ENCODE measurements at regions not wholly inside any gene's neighbourhood (a gene's known extent, or its start where the extent isn't known, plus 50 kb on each side); places are given as distances from the start of the nearest gene placed in this dataset.
"Not testable (repeated sequence)": the region's sequence is repeated elsewhere in the genome, so short reads cannot be mapped to it uniquely, and the experiment has no call there.

DNA sequence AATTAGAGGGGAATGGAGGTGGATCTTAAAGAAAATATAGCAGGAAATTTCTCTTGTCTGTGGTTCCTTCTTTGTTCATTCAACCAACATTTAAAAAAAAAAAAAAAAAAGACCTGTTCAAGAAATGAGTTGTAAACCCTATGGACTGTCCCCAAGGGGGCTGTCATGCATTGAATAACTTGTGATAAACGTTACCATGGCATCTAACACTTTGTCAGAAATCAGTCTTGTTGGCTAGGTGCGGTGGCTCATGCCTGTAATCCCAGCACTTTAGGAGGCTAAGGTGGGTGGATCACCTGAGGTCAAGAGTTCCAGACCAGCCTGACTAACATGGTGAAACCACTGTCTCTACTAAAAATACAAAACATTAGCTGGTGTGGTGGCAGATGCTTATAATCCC lies 381.7 kb downstream of the BCKDHB start:
- no peaks in the 10 kb centered on the region for H3K27me3 ChIP-seq (ENCODE audit: insufficient read depth, insufficient read length)
- no peaks in the 10 kb centered on the region for H3K4me1 ChIP-seq (ENCODE audit: insufficient read depth, insufficient read length)
- DNase-seq (ENCODE audit: low read depth, low spot score), result no peak
- TF ChIP-seq ZNF274 (IDR thresholded peaks at IDR 0.05; ENCODE audit: low read depth, low read length) (no peak), SUZ12 (IDR thresholded peaks at IDR 0.05; ENCODE audit: extremely low read depth, insufficient read depth, insufficient read length) (no peak), YY1 (IDR thresholded peaks at IDR 0.05; ENCODE audit: insufficient read depth, insufficient read length) (no peak)
- no peaks in the 10 kb centered on the region for H3K9me3 ChIP-seq (ENCODE audit: insufficient read depth, low read length)
- H3K9ac ChIP-seq (ENCODE audit: insufficient read length, low read depth), result no peak overlapping the region
- no peaks in the 10 kb centered on the region for H3K36me3 ChIP-seq (ENCODE audit: insufficient read depth, insufficient read length, low read length)
- no peak overlapping the region for H3K4me3 ChIP-seq (ENCODE audit: insufficient read length, low read depth)

DNA sequence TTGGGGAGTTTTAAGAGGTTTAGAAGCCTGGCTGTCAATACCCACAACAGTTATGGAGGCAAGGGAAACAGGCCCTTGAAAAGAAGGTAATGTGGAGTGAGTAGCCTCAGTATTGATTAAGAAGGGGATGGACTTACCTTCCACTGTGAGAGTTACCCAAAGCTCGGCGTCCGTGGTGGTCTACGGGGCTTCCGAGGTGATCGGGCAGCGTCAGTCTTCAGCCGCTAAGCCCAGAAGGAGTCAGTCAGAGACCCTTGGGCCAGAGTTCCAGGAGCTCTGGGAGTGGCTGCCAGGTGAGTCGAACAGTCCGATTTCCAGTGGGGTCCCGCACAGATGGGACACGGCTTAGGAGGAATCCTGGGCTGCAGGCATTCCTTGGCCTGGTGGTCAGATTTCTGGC lies 379.0 kb downstream of the BCKDHB start:
- not testable (repeated sequence) for H3K27me3 ChIP-seq (ENCODE audit: insufficient read depth, insufficient read length); H3K4me3 ChIP-seq (ENCODE audit: insufficient read length, low read depth); H3K4me1 ChIP-seq (ENCODE audit: insufficient read depth, insufficient read length); H3K9me3 ChIP-seq (ENCODE audit: insufficient read depth, low read length); DNase-seq (ENCODE audit: low read depth, low spot score); H3K9ac ChIP-seq (ENCODE audit: insufficient read length, low read depth); H3K36me3 ChIP-seq (ENCODE audit: insufficient read depth, insufficient read length, low read length)

DNA sequence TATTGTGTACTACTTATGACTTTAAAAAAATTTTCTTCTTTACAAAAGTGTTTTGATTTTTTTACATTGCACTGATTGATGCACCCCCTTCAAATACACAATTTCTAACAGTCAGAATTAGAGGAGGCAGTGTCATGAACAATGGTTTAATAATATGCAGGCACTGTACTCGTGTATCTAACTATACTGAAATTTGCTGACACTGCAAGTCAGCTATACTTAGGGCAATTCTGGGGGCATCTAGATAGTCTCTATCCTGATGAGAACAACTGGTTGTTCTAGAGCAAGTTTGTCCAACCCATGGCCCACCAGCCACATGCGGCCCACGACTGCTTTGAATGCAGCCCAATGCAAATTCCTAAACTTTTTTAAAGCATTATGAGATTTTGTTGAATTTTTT lies 375.6 kb downstream of the BCKDHB start:
- Histone ChIP-seq H3K9me3 (ENCODE audit: insufficient read depth, low read length) (no peaks in the 10 kb centered on the region), H3K9ac (ENCODE audit: insufficient read length, low read depth) (no peak overlapping the region), H3K36me3 (ENCODE audit: insufficient read depth, insufficient read length, low read length) (no peaks in the 10 kb centered on the region), H3K4me1 (ENCODE audit: insufficient read depth, insufficient read length) (no peaks in the 10 kb centered on the region), H3K4me3 (ENCODE audit: insufficient read length, low read depth) (no peak overlapping the region), H3K27me3 (ENCODE audit: insufficient read depth, insufficient read length) (no peaks in the 10 kb centered on the region)
- no peak for TF ChIP-seq ZNF274 (IDR thresholded peaks at IDR 0.05; ENCODE audit: low read depth, low read length)
- no peak for TF ChIP-seq YY1 (IDR thresholded peaks at IDR 0.05; ENCODE audit: insufficient read depth, insufficient read length)
- TF ChIP-seq SUZ12 (IDR thresholded peaks at IDR 0.05; ENCODE audit: extremely low read depth, insufficient read depth, insufficient read length), result no peak
- DNase-seq (ENCODE audit: low read depth, low spot score), result no peak

DNA sequence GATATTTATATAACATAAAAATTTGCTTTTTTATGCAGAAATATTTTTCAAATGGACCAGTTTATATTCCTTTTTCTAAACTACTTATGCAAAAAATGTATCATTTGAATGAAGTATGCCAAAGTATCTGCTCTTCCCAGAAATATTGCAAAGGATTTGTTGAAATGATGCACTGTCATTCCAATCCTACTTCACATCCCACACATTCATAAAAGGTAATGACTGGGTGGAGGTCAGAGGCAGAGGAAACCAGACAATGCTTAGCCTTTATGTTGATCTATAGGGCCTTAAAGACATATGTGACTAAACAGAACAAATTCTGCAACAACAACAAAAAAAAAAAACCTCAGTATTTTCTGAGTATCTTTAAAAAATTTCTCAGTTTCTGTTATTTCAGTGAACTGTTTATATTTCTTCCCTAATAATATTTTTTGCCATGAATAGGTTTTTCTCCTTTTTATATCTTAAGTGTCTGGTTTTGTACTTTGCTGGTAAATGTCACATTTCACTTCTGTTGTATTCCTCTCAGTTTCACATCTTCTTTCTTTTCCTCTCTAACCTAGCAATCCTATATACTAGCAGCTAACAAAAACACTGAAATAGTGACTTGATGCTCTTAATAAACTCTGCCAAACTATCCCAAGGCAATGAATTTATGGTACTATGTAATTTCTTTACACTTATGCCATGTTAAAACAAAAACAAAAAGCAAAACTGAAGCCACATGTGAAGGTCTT lies 374.1 kb downstream of the BCKDHB start:
- no peaks in the 10 kb centered on the region for H3K36me3 ChIP-seq (ENCODE audit: insufficient read depth, insufficient read length, low read length)
- no peaks in the 10 kb centered on the region for H3K27me3 ChIP-seq (ENCODE audit: insufficient read depth, insufficient read length)
- H3K9ac ChIP-seq (ENCODE audit: insufficient read length, low read depth), result no peak overlapping the region
- no peaks in the 10 kb centered on the region for H3K4me1 ChIP-seq (ENCODE audit: insufficient read depth, insufficient read length)
- TF ChIP-seq ZNF274 (IDR thresholded peaks at IDR 0.05; ENCODE audit: low read depth, low read length), result no peak
- no peak for TF ChIP-seq SUZ12 (IDR thresholded peaks at IDR 0.05; ENCODE audit: extremely low read depth, insufficient read depth, insufficient read length)
- TF ChIP-seq YY1 (IDR thresholded peaks at IDR 0.05; ENCODE audit: insufficient read depth, insufficient read length), result no peak
- no peak overlapping the region for H3K4me3 ChIP-seq (ENCODE audit: insufficient read length, low read depth)
- DNase-seq (ENCODE audit: low read depth, low spot score), result no peak
- H3K9me3 ChIP-seq (ENCODE audit: insufficient read depth, low read length), result no peaks in the 10 kb centered on the region

DNA sequence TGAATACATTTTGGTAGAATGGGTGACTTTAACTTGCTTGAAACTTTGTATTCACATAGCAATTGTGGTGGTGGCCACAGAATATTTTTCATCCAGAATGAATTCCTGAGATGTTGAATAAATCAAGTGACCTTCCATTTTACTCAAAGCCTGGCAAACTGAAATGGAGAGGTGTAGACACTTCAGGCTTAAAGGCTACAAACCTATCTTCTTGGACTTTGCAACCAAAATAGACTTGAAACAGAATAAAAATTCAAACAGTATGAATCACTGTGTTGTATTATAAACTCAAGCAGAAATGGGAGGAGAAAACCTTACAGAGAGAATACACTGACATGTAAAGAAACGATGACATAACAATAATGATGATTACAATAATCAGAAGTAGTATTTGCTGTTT lies 371.6 kb downstream of the BCKDHB start:
- no peak overlapping the region for H3K9ac ChIP-seq (ENCODE audit: insufficient read length, low read depth)
- no peaks in the 10 kb centered on the region for H3K36me3 ChIP-seq (ENCODE audit: insufficient read depth, insufficient read length, low read length)
- TF ChIP-seq YY1 (IDR thresholded peaks at IDR 0.05; ENCODE audit: insufficient read depth, insufficient read length), result no peak
- no peak for TF ChIP-seq ZNF274 (IDR thresholded peaks at IDR 0.05; ENCODE audit: low read depth, low read length)
- TF ChIP-seq SUZ12 (IDR thresholded peaks at IDR 0.05; ENCODE audit: extremely low read depth, insufficient read depth, insufficient read length), result no peak
- no peaks in the 10 kb centered on the region for H3K9me3 ChIP-seq (ENCODE audit: insufficient read depth, low read length)
- no peaks in the 10 kb centered on the region for H3K27me3 ChIP-seq (ENCODE audit: insufficient read depth, insufficient read length)
- DNase-seq (ENCODE audit: low read depth, low spot score), result no peak
- no peak overlapping the region for H3K4me3 ChIP-seq (ENCODE audit: insufficient read length, low read depth)
- H3K4me1 ChIP-seq (ENCODE audit: insufficient read depth, insufficient read length), result no peaks in the 10 kb centered on the region

DNA sequence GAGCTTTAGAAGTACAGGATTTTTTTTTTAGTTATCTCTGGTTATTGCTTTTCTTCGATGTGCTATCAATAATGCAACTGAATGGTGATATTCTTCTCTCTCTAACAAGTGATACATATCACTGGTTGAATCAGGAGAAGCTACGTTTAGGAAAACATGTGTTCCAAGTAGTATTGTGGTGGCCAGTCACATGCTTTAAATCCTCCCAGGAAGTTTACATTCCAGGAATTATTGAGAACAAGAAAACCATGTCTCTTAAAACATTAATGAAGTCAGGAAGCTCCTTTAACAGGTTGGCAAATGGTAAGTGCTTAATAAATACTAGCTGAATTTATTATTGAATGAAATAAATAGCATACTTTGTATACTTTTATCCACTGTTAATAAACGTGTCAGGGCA lies 371.1 kb downstream of the BCKDHB start:
- no peak for DNase-seq (ENCODE audit: low read depth, low spot score)
- no peak overlapping the region for H3K4me3 ChIP-seq (ENCODE audit: insufficient read length, low read depth)
- no peaks in the 10 kb centered on the region for H3K4me1 ChIP-seq (ENCODE audit: insufficient read depth, insufficient read length)
- no peaks in the 10 kb centered on the region for H3K27me3 ChIP-seq (ENCODE audit: insufficient read depth, insufficient read length)
- TF ChIP-seq ZNF274 (IDR thresholded peaks at IDR 0.05; ENCODE audit: low read depth, low read length), result no peak
- no peak for TF ChIP-seq SUZ12 (IDR thresholded peaks at IDR 0.05; ENCODE audit: extremely low read depth, insufficient read depth, insufficient read length)
- TF ChIP-seq YY1 (IDR thresholded peaks at IDR 0.05; ENCODE audit: insufficient read depth, insufficient read length), result no peak
- no peak overlapping the region for H3K9ac ChIP-seq (ENCODE audit: insufficient read length, low read depth)
- H3K36me3 ChIP-seq (ENCODE audit: insufficient read depth, insufficient read length, low read length), result no peaks in the 10 kb centered on the region
- no peaks in the 10 kb centered on the region for H3K9me3 ChIP-seq (ENCODE audit: insufficient read depth, low read length)

DNA sequence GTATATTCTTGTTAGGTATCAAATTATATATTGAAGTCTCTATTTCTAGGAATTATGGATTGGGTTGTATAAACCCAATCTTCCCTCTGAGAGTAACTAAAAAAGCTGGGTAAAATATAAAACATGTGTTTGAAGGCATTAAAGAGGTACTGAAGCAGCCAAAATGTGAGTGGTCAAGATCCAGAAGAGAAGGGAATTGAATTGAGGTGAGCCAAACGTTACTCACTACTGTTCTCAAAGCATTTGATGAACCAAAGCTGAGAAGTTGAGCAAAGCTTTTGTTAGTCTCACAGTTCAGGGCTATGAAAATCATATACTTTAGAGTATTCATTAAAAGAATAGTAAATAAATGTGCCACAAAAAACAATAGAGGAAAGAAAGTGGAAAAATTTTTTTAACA lies 365.8 kb downstream of the BCKDHB start:
- Histone ChIP-seq H3K9me3 (ENCODE audit: insufficient read depth, low read length) (no peaks in the 10 kb centered on the region), H3K27me3 (ENCODE audit: insufficient read depth, insufficient read length) (no peaks in the 10 kb centered on the region), H3K36me3 (ENCODE audit: insufficient read depth, insufficient read length, low read length) (no peaks in the 10 kb centered on the region), H3K9ac (ENCODE audit: insufficient read length, low read depth) (no peak overlapping the region), H3K4me3 (ENCODE audit: insufficient read length, low read depth) (no peak overlapping the region), H3K4me1 (ENCODE audit: insufficient read depth, insufficient read length) (no peaks in the 10 kb centered on the region)
- no peak for DNase-seq (ENCODE audit: low read depth, low spot score)
- TF ChIP-seq SUZ12 (IDR thresholded peaks at IDR 0.05; ENCODE audit: extremely low read depth, insufficient read depth, insufficient read length) (no peak), ZNF274 (IDR thresholded peaks at IDR 0.05; ENCODE audit: low read depth, low read length) (no peak), YY1 (IDR thresholded peaks at IDR 0.05; ENCODE audit: insufficient read depth, insufficient read length) (no peak)

Measured in NT2/D1 (cell line).